OCI-LY7 (cell line): ENCODE measurements at regions not wholly inside any gene's neighbourhood (a gene's known extent, or its start where the extent isn't known, plus 50 kb on each side); places are given as distances from the start of the nearest gene placed in this dataset.

Source experiments
- EZH2phosphoT487 ChIP-seq: fragments of 200-600 bp; sonication (generic); IDR thresholded peaks from 2 replicates; pipeline ENCODE4 v1.6.1; 2018; ENCODE audit warnings: low read depth, borderline replicate concordance, mild to moderate bottlenecking, mixed run types, antibody characterized with exemption, low read length, moderate library complexity, mixed read lengths
- TF ChIP-seq, protein P1 (sequence below): fragments of 200-600 bp; sonication (generic); conservative IDR thresholded peaks from 2 replicates; pipeline ENCODE4 v1.5.1; 2014; ENCODE audit warnings: mild to moderate bottlenecking, antibody characterized with exemption, low read length, moderate library complexity, mixed read lengths

DNA sequence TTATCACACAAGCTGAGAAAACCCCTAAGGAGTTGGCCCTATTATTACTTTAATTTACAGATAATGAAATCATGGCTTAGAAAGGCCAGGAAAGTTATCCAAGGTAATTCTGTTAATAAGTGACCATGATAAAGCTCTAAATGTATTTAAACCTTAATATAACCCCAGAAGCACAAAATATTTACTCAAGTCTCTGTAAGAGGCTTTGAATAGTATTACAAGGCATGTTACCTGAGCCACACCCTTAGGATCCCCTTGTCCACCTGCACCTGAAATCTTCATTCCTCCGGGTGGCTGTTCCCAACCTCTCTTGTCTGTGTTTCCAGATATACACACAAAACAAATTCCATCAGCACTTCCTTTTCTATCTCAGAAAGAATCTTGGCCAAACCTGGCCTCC, 271.6 kb upstream of the BMP2 start:
- TF ChIP-seq, protein P1, sequence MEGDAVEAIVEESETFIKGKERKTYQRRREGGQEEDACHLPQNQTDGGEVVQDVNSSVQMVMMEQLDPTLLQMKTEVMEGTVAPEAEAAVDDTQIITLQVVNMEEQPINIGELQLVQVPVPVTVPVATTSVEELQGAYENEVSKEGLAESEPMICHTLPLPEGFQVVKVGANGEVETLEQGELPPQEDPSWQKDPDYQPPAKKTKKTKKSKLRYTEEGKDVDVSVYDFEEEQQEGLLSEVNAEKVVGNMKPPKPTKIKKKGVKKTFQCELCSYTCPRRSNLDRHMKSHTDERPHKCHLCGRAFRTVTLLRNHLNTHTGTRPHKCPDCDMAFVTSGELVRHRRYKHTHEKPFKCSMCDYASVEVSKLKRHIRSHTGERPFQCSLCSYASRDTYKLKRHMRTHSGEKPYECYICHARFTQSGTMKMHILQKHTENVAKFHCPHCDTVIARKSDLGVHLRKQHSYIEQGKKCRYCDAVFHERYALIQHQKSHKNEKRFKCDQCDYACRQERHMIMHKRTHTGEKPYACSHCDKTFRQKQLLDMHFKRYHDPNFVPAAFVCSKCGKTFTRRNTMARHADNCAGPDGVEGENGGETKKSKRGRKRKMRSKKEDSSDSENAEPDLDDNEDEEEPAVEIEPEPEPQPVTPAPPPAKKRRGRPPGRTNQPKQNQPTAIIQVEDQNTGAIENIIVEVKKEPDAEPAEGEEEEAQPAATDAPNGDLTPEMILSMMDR, result no peak
- TF ChIP-seq EZH2phosphoT487, result no peak
